Activated naive CD4-positive, alpha-beta T cell treated with anti-CD3 and anti-CD28 coated beads, Interleukin-2, amount 50 U/mL, for 16 hours (primary cell): ENCODE measurements at regions not wholly inside any gene's neighbourhood (a gene's known extent, or its start where the extent isn't known, plus 50 kb on each side); places are given as distances from the start of the nearest gene placed in this dataset.
"Not testable (repeated sequence)": the region's sequence is repeated elsewhere in the genome, so short reads cannot be mapped to it uniquely, and the experiment has no call there.

Experiments
- DNase-seq: peaks from one replicate; pipeline ENCODE4 v3.0.0-alpha.2; 2020

- no peak for DNase-seq
These were observed 391.7 kb upstream of the CYRIA start for GRCh38 chr2:17057109-17058017.

GRCh38 chr2:17056236-17056635 lies 390.6 kb upstream of the CYRIA start:
- DNase-seq, result no peak

DNA sequence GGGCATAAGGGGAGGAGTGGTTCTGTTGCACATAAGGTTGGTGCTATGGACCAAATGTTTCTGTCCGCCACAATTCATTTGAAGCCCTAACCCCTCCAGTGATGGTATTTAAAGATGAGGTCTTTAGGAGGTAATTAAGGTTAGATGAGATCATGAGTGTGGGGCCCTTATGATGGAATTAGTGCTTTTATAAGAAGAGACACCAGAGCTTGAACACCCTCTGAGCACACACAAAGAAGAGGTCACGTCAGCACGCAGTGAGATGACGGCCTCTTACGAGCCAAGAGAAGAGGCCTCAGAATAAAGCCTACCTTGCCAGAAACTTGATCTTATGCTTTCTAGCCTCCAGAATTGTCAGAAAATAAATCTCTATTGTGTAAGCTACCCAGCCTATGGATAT lies 386.4 kb upstream of the CYRIA start:
- DNase-seq, result no peak

DNA sequence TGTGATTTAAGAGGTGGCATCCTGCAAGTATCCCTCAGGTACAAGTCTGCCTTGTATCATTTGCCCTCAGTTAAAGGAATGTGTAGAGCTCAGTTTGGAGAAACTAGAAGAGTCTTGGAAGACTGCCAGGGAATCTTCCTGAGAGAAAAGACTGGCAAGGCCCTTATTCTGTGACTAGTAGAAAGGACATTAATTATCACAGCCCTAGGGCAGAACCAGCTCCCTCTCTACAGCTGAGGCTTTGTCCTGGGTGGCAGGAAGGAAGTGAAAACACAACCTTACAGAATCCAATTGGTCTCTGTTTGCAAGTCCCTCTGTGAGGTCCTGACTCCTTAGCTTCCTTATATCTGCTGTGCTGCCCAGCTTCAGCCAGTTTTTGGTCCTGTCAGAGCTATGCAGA lies 385.9 kb upstream of the CYRIA start:
- no peak for DNase-seq

DNA sequence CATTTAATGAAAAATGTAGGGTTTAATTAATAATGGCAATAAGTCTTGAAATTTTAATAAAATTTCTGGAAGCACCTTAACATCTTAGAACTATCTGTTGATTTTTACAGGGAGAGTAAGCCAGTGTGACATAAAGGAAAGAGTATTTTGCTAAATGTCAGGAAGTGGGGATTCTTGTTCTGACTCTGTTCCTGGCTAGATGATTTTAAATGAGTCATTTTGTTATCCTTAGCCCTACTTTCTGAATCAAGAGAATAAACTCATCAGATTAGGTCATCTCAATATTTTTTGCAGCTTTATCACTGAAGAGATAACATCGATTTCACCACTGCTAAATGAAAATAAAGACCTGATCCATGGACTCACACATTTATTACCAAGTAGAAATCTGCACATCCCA lies 377.5 kb upstream of the CYRIA start:
- DNase-seq, result no peak

- no peak for DNase-seq
These were observed 370.7 kb upstream of the CYRIA start for GRCh38 chr2:17036361-17036760.

DNA sequence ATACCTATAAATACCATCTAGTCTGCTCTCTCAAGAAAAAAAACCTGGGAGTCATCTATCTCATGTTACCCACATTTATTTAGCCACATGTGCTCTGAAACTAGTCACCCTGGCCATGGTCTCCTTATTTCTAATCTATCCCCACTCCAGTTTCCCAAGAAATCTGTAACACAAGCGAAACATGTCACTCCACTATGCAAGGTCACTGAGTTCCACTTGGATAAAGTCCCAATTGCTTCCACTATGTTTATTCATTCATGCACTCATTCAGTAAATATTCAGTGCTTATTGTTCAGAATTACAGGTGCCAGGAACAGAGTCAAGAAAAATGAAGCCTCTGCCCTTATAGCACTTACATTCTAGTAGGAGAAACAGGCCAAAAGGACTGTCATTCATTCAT lies 369.4 kb upstream of the CYRIA start:
- no peak for DNase-seq

- DNase-seq, result no peak
These were observed 364.4 kb upstream of the CYRIA start for GRCh38 chr2:17030047-17030446.

GRCh38 chr2:17012297-17012696 lies 346.7 kb upstream of the CYRIA start:
- no peak for DNase-seq

DNA sequence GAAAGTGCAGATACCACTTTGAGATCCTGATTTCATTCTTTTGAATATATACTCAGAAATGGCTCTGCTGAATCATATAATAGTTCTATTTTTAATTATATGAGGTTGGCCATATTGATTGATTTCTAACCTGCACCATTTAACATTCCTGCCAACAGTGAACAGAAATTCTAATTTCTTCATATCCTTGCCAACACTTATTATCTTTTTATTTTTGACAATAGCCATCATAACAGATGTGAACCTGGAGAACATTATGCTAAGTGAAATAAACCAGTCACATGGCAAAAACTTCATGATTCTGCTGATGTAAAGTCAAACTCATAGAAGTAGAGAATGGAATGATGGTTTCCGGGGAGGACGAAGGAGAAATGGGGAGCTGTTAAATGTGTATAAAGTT lies 344.5 kb upstream of the CYRIA start:
- no peak for DNase-seq

- DNase-seq, result no peak
These were observed 334.5 kb upstream of the CYRIA start for GRCh38 chr2:17000184-17000482.

DNA sequence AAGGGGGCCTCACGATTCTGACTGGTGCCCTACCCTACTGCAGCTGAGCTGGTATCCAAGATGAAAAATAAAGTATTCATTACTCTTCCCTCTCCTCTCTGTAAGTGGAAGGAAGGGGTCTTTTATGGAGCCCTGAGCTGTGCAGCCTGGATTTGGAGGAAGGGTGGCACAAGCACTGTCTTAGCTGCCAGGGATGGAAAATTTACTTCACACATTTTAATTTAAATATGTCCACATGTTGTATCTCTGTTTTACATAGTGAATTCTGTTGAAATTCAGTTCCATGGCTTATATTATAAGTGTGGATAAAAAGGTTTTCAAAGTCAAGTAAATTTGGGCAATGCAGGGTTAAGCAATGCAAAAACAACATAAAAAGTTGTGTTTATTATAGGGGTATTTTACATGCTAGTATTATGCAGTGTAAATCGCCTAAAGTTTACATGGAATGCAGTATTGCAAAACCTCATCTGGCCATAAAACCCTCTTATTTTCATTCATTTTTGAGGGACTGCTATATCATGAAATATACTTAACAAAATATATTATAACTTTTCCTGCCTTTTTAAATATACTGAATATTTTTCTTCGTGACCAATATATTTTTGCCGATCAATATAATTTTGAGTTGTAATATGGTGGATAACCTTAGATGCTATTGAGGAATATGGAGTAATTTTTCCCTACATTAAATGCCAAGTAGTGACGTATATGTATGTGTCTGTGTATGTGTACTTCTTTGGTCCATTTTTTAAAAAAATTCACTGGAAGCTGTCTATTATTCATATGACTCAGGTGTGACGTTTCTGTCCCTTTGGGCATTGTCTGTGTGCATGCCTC lies 333.9 kb upstream of the CYRIA start:
- DNase-seq, result no peak

DNA sequence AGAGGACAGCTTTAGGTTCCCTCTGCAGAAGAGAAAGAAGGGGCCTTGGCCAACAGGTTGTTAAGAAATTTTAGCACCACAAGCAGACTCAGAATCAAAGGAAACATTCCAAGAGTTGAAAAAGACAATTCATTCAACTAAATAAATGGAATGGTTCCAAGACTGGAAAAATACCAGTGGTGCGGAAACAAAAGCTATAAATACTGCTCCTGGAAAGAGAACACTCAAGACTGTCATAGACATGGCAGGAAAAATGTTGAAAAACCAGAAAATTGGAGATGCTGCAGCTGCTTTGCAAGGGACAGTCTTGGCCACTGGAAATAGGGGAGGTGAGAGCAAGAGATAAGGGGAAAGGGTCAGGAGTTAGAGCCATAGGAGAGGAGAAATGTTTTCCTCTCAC lies 312.7 kb upstream of the CYRIA start:
- no peak for DNase-seq

- DNase-seq, result no peak
These were observed 309.1 kb upstream of the CYRIA start for GRCh38 chr2:16974688-16975087.

DNA sequence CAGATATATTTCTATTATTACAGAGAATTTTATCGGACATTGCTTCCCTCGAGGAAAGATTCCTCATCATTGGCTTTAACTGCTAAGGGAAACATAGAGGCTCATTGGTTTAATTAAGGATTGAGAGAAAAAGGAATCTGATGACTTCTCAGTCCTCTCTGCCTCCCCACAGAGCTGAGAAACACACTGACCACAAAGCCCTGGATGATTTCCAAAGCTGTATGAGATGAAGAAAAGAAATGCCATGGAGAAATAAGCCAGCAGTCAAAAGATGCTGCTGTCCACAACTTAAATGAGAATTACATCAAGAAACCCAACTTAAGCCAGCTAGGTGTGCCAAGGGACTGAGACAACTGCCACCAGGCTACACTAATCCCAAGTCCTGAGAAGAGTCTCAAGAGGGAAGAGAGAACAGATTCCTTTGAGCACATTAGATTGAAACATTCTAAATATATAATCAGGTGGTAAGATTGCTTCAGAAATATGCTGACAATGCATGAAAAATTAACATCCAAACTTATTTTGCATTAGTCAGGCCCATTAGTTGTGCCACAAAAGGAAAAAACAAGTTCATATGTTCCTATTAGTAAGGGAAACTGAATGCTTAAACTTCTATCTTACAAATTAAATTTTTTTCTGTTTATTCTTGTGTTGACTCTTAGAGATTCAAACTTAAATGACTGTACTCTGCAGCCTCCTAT lies 308.1 kb upstream of the CYRIA start:
- DNase-seq, result no peak

GRCh38 chr2:16972276-16972675 lies 306.6 kb upstream of the CYRIA start:
- no peak for DNase-seq

- DNase-seq, result no peak
These were observed 306.1 kb upstream of the CYRIA start for GRCh38 chr2:16971722-16972234.

DNA sequence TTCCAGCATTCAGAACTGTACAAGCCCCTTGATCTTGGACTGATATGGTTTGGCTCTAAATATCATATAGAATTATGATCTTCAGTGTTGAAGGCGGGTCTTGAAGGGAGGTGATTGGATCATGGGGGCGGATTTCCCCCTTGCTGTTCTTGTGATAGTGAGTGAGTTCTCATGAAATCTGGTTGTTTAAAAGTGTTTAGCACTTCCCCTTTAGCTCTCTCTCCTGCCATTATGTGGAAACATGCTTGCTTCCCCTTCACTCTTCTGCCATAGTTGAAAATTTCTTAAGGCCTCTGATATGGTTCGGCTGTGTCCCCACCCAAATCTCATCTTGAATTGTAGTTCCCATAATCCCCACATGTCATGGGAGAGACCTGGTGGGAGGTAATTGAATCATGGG lies 305.3 kb upstream of the CYRIA start:
- not testable (repeated sequence) for DNase-seq

GRCh38 chr2:16962505-16962904 lies 296.9 kb upstream of the CYRIA start:
- no peak for DNase-seq

- DNase-seq, result no peak
These were observed 294.9 kb upstream of the CYRIA start for GRCh38 chr2:16960579-16960978.

DNA sequence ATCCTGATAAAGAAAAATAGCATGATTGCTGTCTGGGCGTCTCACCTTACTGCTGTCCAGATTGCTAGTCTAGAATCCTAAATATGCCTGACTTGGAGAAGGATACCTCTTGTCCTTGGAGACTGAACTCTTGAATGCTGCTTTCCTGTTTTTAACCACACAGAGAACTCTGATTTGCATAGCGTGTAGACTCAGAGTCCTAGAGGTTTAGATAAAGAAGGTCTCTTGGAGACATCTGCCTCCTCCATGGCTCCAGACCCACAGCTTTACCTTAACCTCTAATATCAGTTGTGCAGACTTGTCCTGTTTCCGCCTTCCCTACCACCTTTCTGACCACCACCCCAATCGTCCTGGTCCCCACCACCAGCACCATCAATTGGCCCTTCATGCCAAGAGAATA lies 292.6 kb upstream of the CYRIA start:
- DNase-seq, result no peak

- no peak for DNase-seq
These were observed 287.2 kb upstream of the CYRIA start for GRCh38 chr2:16952805-16953204.

DNA sequence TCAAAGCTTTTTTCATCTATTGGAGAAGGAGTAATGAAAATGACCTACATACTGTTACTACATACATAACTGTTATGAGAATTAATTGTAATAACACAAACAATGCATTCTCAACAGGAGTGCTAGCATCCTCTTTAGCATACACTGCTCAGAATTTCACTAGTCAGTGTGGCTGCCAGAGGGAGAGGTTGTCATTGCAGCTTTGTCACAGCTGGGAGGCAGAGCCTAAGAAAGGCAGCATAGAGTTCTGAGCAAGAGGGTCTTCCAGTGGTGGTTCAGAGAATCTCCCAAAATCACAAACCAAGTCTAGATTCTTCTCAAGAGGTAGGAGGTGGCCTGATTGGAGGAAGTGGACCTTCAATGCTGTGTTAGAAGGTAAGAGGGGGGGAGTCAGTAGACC lies 286.7 kb upstream of the CYRIA start:
- no peak for DNase-seq

DNA sequence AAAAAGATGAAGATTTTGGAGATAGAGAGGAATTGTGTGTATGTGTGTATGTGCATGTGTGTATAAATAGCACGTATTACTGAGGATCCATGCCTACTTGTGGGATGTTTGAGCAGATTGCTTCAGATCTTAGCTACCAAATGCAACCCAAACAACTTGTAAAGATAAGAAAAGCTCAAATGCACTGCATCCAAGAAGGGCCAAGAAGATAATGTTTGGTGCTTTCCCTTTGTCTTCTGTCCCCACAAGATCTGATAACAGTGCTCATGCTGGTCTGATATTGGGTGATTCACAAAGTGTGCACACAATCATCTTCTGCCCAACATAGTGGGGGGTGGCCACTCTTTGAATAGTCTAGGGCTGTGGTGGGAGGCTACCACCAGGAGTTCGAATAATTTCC lies 284.8 kb upstream of the CYRIA start:
- no peak for DNase-seq
